Ascending aorta (tissue), 2 donors: ENCODE measurements at regions not wholly inside any gene's neighbourhood (a gene's known extent, or its start where the extent isn't known, plus 50 kb on each side); places are given as distances from the start of the nearest gene placed in this dataset.

ENCODE experiments used
- DNase-seq, 2 donors: peaks; one replicate each; pipeline ENCODE4 v3.0.0-alpha.2; 2019; ENCODE audit warnings: low spot score in 2 of 2
- H3K27ac ChIP-seq, 2 donors: fragments of 200-600 bp; sonication (generic); one replicate each; pipeline ENCODE4 v1.5.1; 2016 to 2017; ENCODE audit warnings: mild to moderate bottlenecking in 1 of 2
- H3K27me3 ChIP-seq: fragments of 200-600 bp; sonication (generic); one replicate; pipeline ENCODE4 v1.5.1; 2017
- H3K36me3 ChIP-seq, 2 donors: fragments of 200-600 bp; sonication (generic); one replicate each; pipeline ENCODE4 v1.5.1; 2016
- H3K4me1 ChIP-seq, 2 donors: fragments of 200-600 bp; sonication (generic); one replicate each; pipeline ENCODE4 v1.5.1; 2016 to 2017; ENCODE audit warnings: mild to moderate bottlenecking in 1 of 2
- H3K4me3 ChIP-seq, 2 donors: fragments of 200-600 bp; sonication (generic); one replicate each; pipeline ENCODE4 v1.5.1; 2016 to 2017; ENCODE audit warnings: mild to moderate bottlenecking in 1 of 2
- H3K9me3 ChIP-seq, 2 donors: fragments of 200-600 bp; sonication (generic); one replicate each; pipeline ENCODE4 v1.5.1; 2016
- CTCF ChIP-seq, 3 experiments: fragments of 200-600 bp in 2 of 3; fragments of 450-650 bp in 1 of 3; sonication (generic) in 2 of 3; IDR thresholded peaks; one replicate each; pipeline ENCODE4 v1.5.1; 2016 to 2019; ENCODE audit warnings: antibody characterized with exemption in 3 of 3, mild to moderate bottlenecking in 1 of 3, moderate library complexity in 1 of 3
- intact Hi-C: fragments of 100-400 bp; cut with DNase I; formaldehyde crosslinking; loops from one replicate; pipeline ENCODE4 v1.15.1; 2023

GRCh38 chr2:193566886-193567285 is 1372.2 kb upstream of the TMEFF2 start:
- H3K9me3 ChIP-seq = no peaks in the 10 kb centered on the region
- DNase-seq = no peak
- no peak overlapping the region for H3K4me3 ChIP-seq
- H3K36me3 ChIP-seq = no peaks in the 10 kb centered on the region
- intact Hi-C loops = no loop called here
- no peaks in the 10 kb centered on the region for H3K27me3 ChIP-seq
- TF ChIP-seq CTCF (IDR thresholded peaks at IDR 0.05) = no peak
- H3K4me1 ChIP-seq = no peaks in the 10 kb centered on the region
- H3K27ac ChIP-seq = no peak overlapping the region

GRCh38 chr2:193566276-193566675 is 1371.5 kb upstream of the TMEFF2 start:
- intact Hi-C loops = no loop called here
- Histone ChIP-seq H3K9me3 (no peaks in the 10 kb centered on the region), H3K4me3 (no peak overlapping the region), H3K27me3 (no peaks in the 10 kb centered on the region), H3K27ac (no peak overlapping the region), H3K4me1 (no peaks in the 10 kb centered on the region), H3K36me3 (no peaks in the 10 kb centered on the region)
- no peak for DNase-seq
- TF ChIP-seq CTCF (IDR thresholded peaks at IDR 0.05) = no peak

GRCh38 chr2:193562031-193562430 is 1367.3 kb upstream of the TMEFF2 start:
- no peak for TF ChIP-seq CTCF (IDR thresholded peaks at IDR 0.05)
- H3K36me3 ChIP-seq = no peaks in the 10 kb centered on the region
- intact Hi-C loops = no loop called here
- no peaks in the 10 kb centered on the region for H3K9me3 ChIP-seq
- no peak overlapping the region for H3K4me3 ChIP-seq
- no peak for DNase-seq
- no peak overlapping the region for H3K27ac ChIP-seq
- H3K4me1 ChIP-seq = no peaks in the 10 kb centered on the region
- no peaks in the 10 kb centered on the region for H3K27me3 ChIP-seq

- no peaks in the 10 kb centered on the region for H3K4me1 ChIP-seq
- no peaks in the 10 kb centered on the region for H3K36me3 ChIP-seq
- H3K9me3 ChIP-seq = no peaks in the 10 kb centered on the region
- no peaks in the 10 kb centered on the region for H3K27me3 ChIP-seq
- intact Hi-C loops = no loop called here
- TF ChIP-seq CTCF (IDR thresholded peaks at IDR 0.05) = no peak
- no peak overlapping the region for H3K27ac ChIP-seq
- H3K4me3 ChIP-seq = no peak overlapping the region
- no peak for DNase-seq
These were observed 1366.3 kb upstream of the TMEFF2 start for GRCh38 chr2:193561054-193561453.

- H3K4me1 ChIP-seq = no peaks in the 10 kb centered on the region
- intact Hi-C loops = no loop called here
- TF ChIP-seq CTCF (IDR thresholded peaks at IDR 0.05) = no peak
- no peaks in the 10 kb centered on the region for H3K27me3 ChIP-seq
- no peak overlapping the region for H3K27ac ChIP-seq
- no peaks in the 10 kb centered on the region for H3K9me3 ChIP-seq
- H3K36me3 ChIP-seq = no peaks in the 10 kb centered on the region
- no peak for DNase-seq
- H3K4me3 ChIP-seq = no peak overlapping the region
These were observed 1362.2 kb upstream of the TMEFF2 start for GRCh38 chr2:193556766-193557470.

- Histone ChIP-seq H3K4me1 (no peaks in the 10 kb centered on the region), H3K4me3 (no peak overlapping the region), H3K27me3 (no peaks in the 10 kb centered on the region), H3K9me3 (no peaks in the 10 kb centered on the region), H3K27ac (no peak overlapping the region), H3K36me3 (no peaks in the 10 kb centered on the region)
- intact Hi-C loops = no loop called here
- TF ChIP-seq CTCF (IDR thresholded peaks at IDR 0.05) = no peak
- DNase-seq = no peak
These were observed 1354.9 kb upstream of the TMEFF2 start for GRCh38 chr2:193549661-193550060.
